ENCODE measurements at regions not wholly inside any gene's neighbourhood (a gene's known extent, or its start where the extent isn't known, plus 50 kb on each side); places are given as distances from the start of the nearest gene placed in this dataset.

GRCh38 chr7:67535241-67535989 is 538.8 kb downstream of the TYW1 start:
- 0% methylated on average over 1 of the region's 8 CpGs; no CpG with 5 or more reads in 1 of the 2 experiments for WGBS, 2 experiments (ENCODE audit: extremely low coverage in 2 of 2, insufficient read length in 1 of 2)
- in situ Hi-C loops (cut with MboI; ENCODE audit: low sequenced_read_pairs) = no loop called here

More at GRCh38 chr7:67535241-67535989, 538.8 kb downstream of the TYW1 start:
- H3K56ac ChIP-seq (ENCODE audit: extremely low read depth, insufficient read depth, low read length) = no peak overlapping the region
- no peaks in the 10 kb centered on the region for H3K79me1 ChIP-seq (ENCODE audit: low read depth in 1 of 2, low read length in 2 of 2)
- H3K9me1 ChIP-seq (ENCODE audit: insufficient read depth, low read length) = no peaks in the 10 kb centered on the region
- peaks cover 6% of the 10 kb centered on the region; the same call in 1 of the 2 replicates for H3K9me3 ChIP-seq (ENCODE audit: control insufficient read depth, insufficient read depth, low read length)
- no peak overlapping the region for H3K14ac ChIP-seq (replicated peaks; ENCODE audit: low read depth, low read length)
- no peak overlapping the region for H4K5ac ChIP-seq (ENCODE audit: low read depth, low read length)
- no peak overlapping the region for H2AFZ ChIP-seq (replicated peaks; ENCODE audit: low read length, poor library complexity)
- H3K4me3 ChIP-seq (ENCODE audit: insufficient read depth, low read depth, low read length) = no peak overlapping the region
- H2BK120ac ChIP-seq (ENCODE audit: low read depth, low read length) = no peak overlapping the region
- CTCF ChIA-PET = no interaction called here
- DNase-seq (no peak), ATAC-seq (ENCODE audit: low read depth) (no peak)
- H3K4me2 ChIP-seq (ENCODE audit: low read depth, low read length) = no peak overlapping the region
- intact Hi-C loops (cut with micrococcal nuclease) = no loop called here
- no peaks in the 10 kb centered on the region for H4K20me1 ChIP-seq (ENCODE audit: insufficient read depth, low read length)
- no peak overlapping the region for H3K23ac ChIP-seq (ENCODE audit: low read depth, low read length)
- no peaks in the 10 kb centered on the region for H3K4me1 ChIP-seq (ENCODE audit: control insufficient read depth, insufficient read depth, low read length)
- H3K27ac ChIP-seq (ENCODE audit: insufficient read depth, low read length) = no peak overlapping the region
- H2BK5ac ChIP-seq (ENCODE audit: low read depth, low read length, poor library complexity, severe bottlenecking) = no peak overlapping the region
- H3K4ac ChIP-seq (ENCODE audit: low read depth, low read length) = no peak overlapping the region
- POLR2A ChIA-PET (ENCODE audit: unreplicated experiment) = no interaction called here
- H2AK9ac ChIP-seq (replicated peaks; ENCODE audit: low read depth, low read length, poor library complexity) = no peak overlapping the region
- H3K18ac ChIP-seq (ENCODE audit: low read depth, low read length) = no peak overlapping the region
- no peak overlapping the region for H2AK5ac ChIP-seq (ENCODE audit: low read depth, low read length)
- BruUV-seq (replicated peaks) = no TSS peak
- dilution Hi-C loops (cut with HindIII; ENCODE audit: low sequenced_read_pairs, unreplicated experiment) = no loop called here
- no peak overlapping the region for H2BK20ac ChIP-seq (ENCODE audit: low read depth, low read length)
- H3K36me3 ChIP-seq (ENCODE audit: control insufficient read depth, insufficient read depth, low read length) = no peaks in the 10 kb centered on the region
- H3K9ac ChIP-seq (ENCODE audit: low read depth, low read length) = no peak overlapping the region
- no peak overlapping the region for H2BK15ac ChIP-seq (ENCODE audit: low read depth, low read length)
- no peak for TF ChIP-seq RAD21 (IDR thresholded peaks at IDR 0.05; ENCODE audit: low read length)
- TF ChIP-seq RCOR1 (IDR thresholded peaks at IDR 0.05; ENCODE audit: insufficient replicate concordance, low read length) = no peak
- no peak for TF ChIP-seq CEBPB (IDR thresholded peaks at IDR 0.05; ENCODE audit: low read depth, low read length)
- TF ChIP-seq, protein P1, sequence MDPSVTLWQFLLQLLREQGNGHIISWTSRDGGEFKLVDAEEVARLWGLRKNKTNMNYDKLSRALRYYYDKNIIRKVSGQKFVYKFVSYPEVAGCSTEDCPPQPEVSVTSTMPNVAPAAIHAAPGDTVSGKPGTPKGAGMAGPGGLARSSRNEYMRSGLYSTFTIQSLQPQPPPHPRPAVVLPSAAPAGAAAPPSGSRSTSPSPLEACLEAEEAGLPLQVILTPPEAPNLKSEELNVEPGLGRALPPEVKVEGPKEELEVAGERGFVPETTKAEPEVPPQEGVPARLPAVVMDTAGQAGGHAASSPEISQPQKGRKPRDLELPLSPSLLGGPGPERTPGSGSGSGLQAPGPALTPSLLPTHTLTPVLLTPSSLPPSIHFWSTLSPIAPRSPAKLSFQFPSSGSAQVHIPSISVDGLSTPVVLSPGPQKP (IDR thresholded peaks at IDR 0.05; ENCODE audit: borderline replicate concordance, low read depth, low read length) = no peak
- no peak for TF ChIP-seq BHLHE40 (IDR thresholded peaks at IDR 0.05; ENCODE audit: low read depth, low read length)
- TF ChIP-seq POLR2A (IDR thresholded peaks at IDR 0.05; ENCODE audit: low read depth, low read length) = no peak
- no peak for TF ChIP-seq MXI1 (IDR thresholded peaks at IDR 0.05; ENCODE audit: borderline replicate concordance, low read depth, low read length)
- TF ChIP-seq FOS (IDR thresholded peaks at IDR 0.05; ENCODE audit: low read depth, low read length) = no peak
- TF ChIP-seq MAFK (IDR thresholded peaks at IDR 0.05; ENCODE audit: low read depth, low read length) = no peak
- TF ChIP-seq NFE2L2 (IDR thresholded peaks at IDR 0.05; ENCODE audit: low read depth, low read length) = no peak
- TF ChIP-seq, protein P2, sequence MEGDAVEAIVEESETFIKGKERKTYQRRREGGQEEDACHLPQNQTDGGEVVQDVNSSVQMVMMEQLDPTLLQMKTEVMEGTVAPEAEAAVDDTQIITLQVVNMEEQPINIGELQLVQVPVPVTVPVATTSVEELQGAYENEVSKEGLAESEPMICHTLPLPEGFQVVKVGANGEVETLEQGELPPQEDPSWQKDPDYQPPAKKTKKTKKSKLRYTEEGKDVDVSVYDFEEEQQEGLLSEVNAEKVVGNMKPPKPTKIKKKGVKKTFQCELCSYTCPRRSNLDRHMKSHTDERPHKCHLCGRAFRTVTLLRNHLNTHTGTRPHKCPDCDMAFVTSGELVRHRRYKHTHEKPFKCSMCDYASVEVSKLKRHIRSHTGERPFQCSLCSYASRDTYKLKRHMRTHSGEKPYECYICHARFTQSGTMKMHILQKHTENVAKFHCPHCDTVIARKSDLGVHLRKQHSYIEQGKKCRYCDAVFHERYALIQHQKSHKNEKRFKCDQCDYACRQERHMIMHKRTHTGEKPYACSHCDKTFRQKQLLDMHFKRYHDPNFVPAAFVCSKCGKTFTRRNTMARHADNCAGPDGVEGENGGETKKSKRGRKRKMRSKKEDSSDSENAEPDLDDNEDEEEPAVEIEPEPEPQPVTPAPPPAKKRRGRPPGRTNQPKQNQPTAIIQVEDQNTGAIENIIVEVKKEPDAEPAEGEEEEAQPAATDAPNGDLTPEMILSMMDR (conservative IDR thresholded peaks at IDR 0.05; ENCODE audit: low read depth, low read length) = no peak
- TF ChIP-seq CHD1 (IDR thresholded peaks at IDR 0.05; ENCODE audit: low read depth, low read length) = no peak
- no peak for TF ChIP-seq SMC3 (IDR thresholded peaks at IDR 0.05; ENCODE audit: low read depth, low read length)
- TF ChIP-seq RFX5 (IDR thresholded peaks at IDR 0.05; ENCODE audit: low read depth, low read length) = no peak
- TF ChIP-seq MAZ (IDR thresholded peaks at IDR 0.05; ENCODE audit: borderline replicate concordance, low read depth, low read length) = no peak
- TF ChIP-seq, protein P3, sequence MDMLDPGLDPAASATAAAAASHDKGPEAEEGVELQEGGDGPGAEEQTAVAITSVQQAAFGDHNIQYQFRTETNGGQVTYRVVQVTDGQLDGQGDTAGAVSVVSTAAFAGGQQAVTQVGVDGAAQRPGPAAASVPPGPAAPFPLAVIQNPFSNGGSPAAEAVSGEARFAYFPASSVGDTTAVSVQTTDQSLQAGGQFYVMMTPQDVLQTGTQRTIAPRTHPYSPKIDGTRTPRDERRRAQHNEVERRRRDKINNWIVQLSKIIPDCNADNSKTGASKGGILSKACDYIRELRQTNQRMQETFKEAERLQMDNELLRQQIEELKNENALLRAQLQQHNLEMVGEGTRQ (IDR thresholded peaks at IDR 0.05; ENCODE audit: low read depth, low read length) = no peak
- no peak overlapping the region for H4K8ac ChIP-seq (ENCODE audit: low read depth in 2 of 2, low read length in 2 of 2)
- H3K27me3 ChIP-seq (ENCODE audit: control insufficient read depth, insufficient read depth, low read length) = no peaks in the 10 kb centered on the region
- H4K91ac ChIP-seq (ENCODE audit: insufficient read depth, low read depth, low read length) = no peak overlapping the region

Measured in IMR-90 (cell line).